GM18861 (cell line): ENCODE measurements at regions not wholly inside any gene's neighbourhood (a gene's known extent, or its start where the extent isn't known, plus 50 kb on each side); places are given as distances from the start of the nearest gene placed in this dataset.

Experiments used
- ATAC-seq: cut with Tn5 transposase; IDR thresholded peaks from one replicate; pipeline ENCODE4 v1.9.1; 2021; ENCODE audit not compliant: unreplicated experiment

GRCh38 chr5:164362835-164363234 is 857.4 kb downstream of the MAT2B start:
- ATAC-seq, result no peak

- no peak for ATAC-seq
These were observed 859.1 kb downstream of the MAT2B start for GRCh38 chr5:164364237-164365208.

DNA sequence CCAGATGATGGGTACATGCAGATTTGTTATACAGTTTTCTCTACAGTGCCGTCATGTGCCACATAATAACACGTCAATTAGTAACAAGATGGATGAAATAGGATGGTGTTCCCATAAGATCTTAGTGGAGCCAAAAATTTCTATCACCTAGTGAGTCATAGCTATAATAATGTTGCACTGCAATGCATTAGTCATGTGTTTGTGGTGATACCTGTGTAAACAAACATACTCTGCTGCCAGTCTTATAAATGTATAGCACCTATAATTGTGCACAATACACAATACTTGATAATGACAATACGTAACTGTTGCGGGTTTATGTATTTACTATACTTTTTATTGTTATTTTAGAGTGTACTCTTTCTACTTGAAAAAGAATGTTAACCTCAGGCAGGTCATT is 865.4 kb downstream of the MAT2B start:
- no peak for ATAC-seq

DNA sequence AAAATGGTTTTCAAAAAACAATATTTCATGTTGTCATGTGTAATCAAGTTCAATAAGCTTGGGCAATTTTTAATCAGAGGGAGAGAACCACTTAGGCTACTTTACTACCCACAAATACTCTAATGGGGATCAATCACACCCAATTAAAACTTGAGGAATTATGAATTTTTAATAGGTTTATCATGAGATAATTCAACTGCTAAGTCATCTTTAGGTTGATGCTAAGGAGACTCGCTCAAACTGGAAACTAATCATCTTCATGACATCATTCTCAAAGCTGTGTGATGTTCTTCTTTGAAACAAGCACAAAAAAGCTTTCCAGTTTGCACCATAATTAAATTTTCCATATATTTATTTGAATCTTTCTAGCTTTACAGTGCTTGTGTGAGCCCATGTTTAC is 867.5 kb downstream of the MAT2B start:
- no peak for ATAC-seq

DNA sequence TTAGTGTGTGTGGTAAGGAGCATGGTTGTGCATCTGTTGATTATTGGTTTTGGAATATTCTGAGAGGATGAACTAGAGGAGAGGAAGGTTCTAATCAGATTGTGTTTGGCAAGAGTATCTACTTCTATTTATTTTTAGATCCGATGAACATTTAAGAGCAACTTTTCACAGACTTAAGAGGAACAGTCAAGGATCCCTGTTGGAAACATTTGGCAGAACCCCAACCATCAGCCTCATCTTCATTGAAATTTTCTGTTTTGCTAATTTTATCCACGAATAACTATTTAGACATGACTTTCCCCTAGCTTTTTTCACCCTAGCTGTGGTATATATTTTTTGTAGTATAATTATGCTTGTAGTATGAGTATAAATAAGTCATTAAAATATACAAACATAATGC is 868.5 kb downstream of the MAT2B start:
- ATAC-seq, result no peak

- ATAC-seq, result no peak
These were observed 869.6 kb downstream of the MAT2B start for GRCh38 chr5:164375051-164375450.

GRCh38 chr5:164376843-164377242 is 871.4 kb downstream of the MAT2B start:
- ATAC-seq, result no peak

GRCh38 chr5:164377746-164378145 is 872.3 kb downstream of the MAT2B start:
- no peak for ATAC-seq

DNA sequence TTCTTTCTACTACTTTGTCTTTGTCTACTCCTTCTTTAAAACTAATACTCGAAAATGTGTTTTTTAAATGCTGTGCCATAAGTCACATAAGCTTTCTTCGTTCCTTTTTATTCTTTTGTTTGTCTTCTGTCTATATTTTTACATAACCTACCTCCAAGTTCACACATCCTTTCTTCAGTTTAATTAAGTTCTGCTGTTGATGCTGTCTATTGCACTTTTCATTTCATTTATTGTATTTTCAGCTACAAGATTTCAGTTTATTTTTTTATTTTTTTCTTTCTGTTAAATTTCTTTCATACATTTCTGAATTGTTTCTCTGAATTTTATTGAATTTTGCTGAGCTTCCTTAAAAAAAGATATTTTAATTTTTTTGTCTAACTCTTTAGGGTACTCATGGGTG is 878.2 kb downstream of the MAT2B start:
- no peak for ATAC-seq

GRCh38 chr5:164392531-164392930 is 887.1 kb downstream of the MAT2B start:
- no peak for ATAC-seq

GRCh38 chr5:164394686-164395194 is 889.3 kb downstream of the MAT2B start:
- ATAC-seq, result no peak

- ATAC-seq, result no peak
These were observed 907.1 kb downstream of the MAT2B start for GRCh38 chr5:164412531-164412930.

- no peak for ATAC-seq
These were observed 914.7 kb downstream of the MAT2B start for GRCh38 chr5:164420161-164420560.

DNA sequence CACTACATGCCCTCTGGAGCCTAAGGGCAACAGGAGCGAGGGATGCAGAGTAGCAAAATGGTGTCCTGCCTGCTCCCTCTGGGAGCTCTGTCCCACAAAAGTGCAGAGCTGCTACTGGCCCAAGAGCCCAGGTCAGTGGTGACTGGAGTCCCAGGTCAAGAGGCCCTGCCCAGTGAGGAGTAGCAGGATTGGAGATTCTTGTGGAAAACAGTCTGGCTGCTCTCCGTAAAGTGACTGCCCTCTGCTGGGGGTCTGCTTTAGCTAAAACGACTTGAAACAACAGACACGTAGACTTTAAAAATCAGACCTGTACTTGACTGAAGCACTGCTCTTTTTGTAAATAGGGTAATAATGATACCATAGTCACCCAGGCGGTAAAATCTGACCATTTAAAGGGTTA is 917.0 kb downstream of the MAT2B start:
- no peak for ATAC-seq

- ATAC-seq, result no peak
These were observed 926.4 kb downstream of the MAT2B start for GRCh38 chr5:164431634-164432304.

DNA sequence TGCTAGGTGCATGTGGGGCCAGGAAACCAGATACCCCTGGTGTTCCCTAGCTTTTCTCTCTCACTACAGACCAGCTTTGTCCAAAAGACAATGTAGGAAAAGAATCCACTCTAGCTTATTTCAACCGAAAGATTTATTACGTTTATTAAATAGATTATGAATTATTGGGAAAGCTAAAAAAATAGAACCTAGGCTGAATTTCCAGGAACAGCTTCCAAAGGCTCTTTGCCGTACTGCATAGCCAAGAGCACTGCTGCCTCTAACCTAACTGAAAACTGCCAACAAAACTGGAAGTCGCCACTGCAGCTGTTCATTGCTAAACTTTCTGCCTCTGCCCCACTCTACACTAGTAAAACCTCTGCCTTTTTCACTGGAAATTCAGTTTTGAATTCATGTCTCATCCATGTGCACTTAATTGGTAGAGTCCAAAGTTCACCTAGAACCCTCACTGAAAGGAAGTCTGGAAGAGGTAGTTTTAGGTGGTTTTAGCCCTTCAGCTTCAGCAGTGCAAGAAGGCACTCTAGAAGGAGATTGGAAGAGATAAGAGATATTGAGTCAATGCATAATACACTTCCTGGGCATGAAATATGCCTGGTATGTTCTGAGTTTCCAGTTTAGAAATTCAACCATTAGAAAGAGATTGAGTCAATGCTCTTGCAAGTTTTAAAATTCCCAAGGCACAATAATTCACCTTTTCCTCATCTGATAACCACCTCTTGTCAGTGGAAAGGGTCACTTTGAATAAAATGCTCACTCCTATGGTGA is 927.9 kb downstream of the MAT2B start:
- no peak for ATAC-seq

GRCh38 chr5:164435576-164435975 is 930.2 kb downstream of the MAT2B start:
- ATAC-seq, result no peak

DNA sequence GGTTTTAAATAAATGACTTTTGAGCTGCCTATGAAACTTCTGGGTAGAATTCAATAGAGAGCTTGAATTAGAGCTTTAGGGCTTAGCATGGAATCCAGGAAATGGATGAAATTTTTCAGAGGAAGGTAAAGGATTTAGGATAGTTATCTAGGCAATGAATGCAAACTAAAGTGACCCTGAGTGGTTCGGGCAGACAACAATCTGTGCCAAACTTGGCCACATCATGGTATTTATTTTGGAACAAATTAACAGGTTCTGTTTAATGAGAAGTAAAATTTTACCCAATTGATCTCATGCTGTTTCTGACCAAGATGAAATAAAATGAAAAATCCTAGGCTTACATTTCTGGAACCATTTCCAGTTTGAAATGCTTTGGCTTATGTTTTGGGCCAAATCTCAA is 934.4 kb downstream of the MAT2B start:
- ATAC-seq, result no peak

GRCh38 chr5:164449460-164449859 is 944.0 kb downstream of the MAT2B start:
- ATAC-seq, result no peak

- ATAC-seq, result no peak
These were observed 960.6 kb downstream of the MAT2B start for GRCh38 chr5:164466033-164466432.

DNA sequence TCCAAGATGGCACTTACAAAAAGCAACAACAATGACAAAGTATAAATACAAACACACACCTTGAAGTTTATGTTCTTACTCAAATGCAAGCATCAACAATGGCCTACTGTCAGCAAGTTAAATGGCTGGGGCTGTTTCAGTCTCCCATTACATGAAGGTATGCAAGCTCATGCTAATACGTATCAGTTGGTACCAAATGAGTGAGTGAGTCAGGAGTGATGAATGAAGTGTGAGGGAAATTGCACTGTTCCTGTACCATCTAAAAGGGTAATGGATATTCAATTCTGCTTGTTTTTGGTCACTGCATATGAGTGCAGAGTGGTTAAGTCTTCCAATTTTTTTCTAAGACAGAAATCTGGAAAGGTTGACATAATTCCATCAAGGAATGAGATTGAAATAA is 964.9 kb downstream of the MAT2B start:
- no peak for ATAC-seq
